Muscle layer of colon (tissue), 2 donors: ENCODE measurements at regions not wholly inside any gene's neighbourhood (a gene's known extent, or its start where the extent isn't known, plus 50 kb on each side); places are given as distances from the start of the nearest gene placed in this dataset.

ENCODE experiments used
- H3K27ac ChIP-seq: one replicate; pipeline ENCODE4 v1.7.0; 2013; ENCODE audit warnings: low read depth, mild to moderate bottlenecking, low read length, moderate library complexity
- H3K27me3 ChIP-seq, 2 donors: one replicate each; pipeline ENCODE4 v1.7.0; 2013; ENCODE audit warnings: low read length in 2 of 2, mild to moderate bottlenecking in 2 of 2; ENCODE audit not compliant: insufficient read depth in 2 of 2, control insufficient read depth in 1 of 2
- H3K36me3 ChIP-seq: one replicate; pipeline ENCODE4 v1.7.0; 2013; ENCODE audit warnings: mild to moderate bottlenecking, low read length; ENCODE audit not compliant: insufficient read depth
- H3K4me1 ChIP-seq: one replicate; pipeline ENCODE4 v1.7.0; 2013; ENCODE audit warnings: mild to moderate bottlenecking, low read length; ENCODE audit not compliant: insufficient read depth
- H3K4me3 ChIP-seq, 2 donors: one replicate each; pipeline ENCODE4 v1.7.0; 2013; ENCODE audit warnings: low read length in 2 of 2, low read depth in 1 of 2, mild to moderate bottlenecking in 1 of 2, moderate library complexity in 1 of 2
- H3K9ac ChIP-seq: one replicate; pipeline ENCODE4 v1.7.0; 2013; ENCODE audit warnings: low read length
- H3K9me3 ChIP-seq: one replicate; pipeline ENCODE4 v1.7.0; 2013; ENCODE audit warnings: mild to moderate bottlenecking, low read length
- donor health status: abdominal sarcoma.
- donor health status: Adenocarcinoma of cecum.

DNA sequence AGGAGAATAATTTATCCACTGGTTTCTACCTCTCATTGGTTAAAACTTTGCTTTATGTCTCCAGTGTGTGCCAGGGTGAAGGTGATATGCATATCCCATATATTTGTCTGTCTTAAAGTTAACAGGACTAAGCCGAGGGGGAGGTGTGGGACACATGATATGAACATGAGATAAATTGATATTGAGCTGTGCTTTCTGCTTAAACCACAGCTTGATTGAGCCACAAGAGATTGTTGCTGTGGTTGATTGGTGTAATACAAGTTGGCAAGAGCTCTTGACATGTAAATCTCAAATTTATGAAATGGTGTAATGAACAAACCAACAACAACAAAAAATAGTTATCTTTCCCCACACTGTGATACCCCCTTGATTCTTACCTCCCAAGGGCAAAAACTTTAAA is 1295.5 kb upstream of the NCAM2 start:
- no peak overlapping the region for H3K9ac ChIP-seq
- H3K36me3 ChIP-seq, result no peaks in the 10 kb centered on the region
- no peaks in the 10 kb centered on the region for H3K27me3 ChIP-seq
- no peaks in the 10 kb centered on the region for H3K4me1 ChIP-seq
- no peaks in the 10 kb centered on the region for H3K9me3 ChIP-seq
- H3K27ac ChIP-seq, result no peak overlapping the region
- no peak overlapping the region for H3K4me3 ChIP-seq

DNA sequence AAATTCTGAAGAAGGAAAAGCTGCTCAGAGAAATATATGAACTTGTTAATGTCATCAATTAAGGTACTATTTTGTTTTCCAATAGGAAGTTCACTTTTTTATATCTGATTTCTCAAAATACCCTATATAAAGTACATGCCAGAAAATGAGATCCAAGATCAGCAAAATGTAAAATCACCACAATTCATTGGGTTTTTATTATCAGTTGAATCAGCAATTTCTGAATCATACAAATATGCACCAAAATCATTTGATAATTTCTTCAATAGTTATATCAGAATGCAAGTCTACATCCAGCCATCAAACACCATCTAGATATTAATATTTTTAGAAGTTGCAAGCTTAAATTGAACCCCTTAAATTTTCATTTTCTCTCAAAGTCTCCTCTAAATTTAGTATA is 1293.4 kb upstream of the NCAM2 start:
- Histone ChIP-seq H3K9me3 (no peaks in the 10 kb centered on the region), H3K9ac (no peak overlapping the region), H3K4me3 (no peak overlapping the region), H3K27ac (no peak overlapping the region), H3K36me3 (no peaks in the 10 kb centered on the region), H3K4me1 (no peaks in the 10 kb centered on the region), H3K27me3 (no peaks in the 10 kb centered on the region)

DNA sequence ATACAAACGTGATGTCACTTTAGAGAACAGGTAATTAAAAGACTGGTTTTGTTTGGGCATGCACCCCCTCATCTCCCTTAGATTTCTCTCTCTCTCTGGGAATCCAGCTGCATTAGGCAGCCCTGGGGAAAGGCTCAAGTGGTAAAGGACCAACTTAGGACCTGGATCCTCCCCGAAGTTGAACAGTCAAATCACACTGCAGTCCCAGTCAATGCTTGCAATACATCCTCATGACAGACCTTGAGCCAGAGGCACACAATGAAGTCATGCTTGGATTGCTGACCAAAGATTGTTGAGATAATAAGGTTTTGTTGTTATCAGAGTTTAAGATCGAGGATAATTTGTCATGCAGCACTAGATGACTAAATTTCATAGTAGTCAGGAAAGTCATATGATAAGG is 1285.8 kb upstream of the NCAM2 start:
- Histone ChIP-seq H3K4me1 (no peaks in the 10 kb centered on the region), H3K9ac (no peak overlapping the region), H3K9me3 (no peaks in the 10 kb centered on the region), H3K4me3 (no peak overlapping the region), H3K36me3 (no peaks in the 10 kb centered on the region), H3K27me3 (no peaks in the 10 kb centered on the region), H3K27ac (no peak overlapping the region)

DNA sequence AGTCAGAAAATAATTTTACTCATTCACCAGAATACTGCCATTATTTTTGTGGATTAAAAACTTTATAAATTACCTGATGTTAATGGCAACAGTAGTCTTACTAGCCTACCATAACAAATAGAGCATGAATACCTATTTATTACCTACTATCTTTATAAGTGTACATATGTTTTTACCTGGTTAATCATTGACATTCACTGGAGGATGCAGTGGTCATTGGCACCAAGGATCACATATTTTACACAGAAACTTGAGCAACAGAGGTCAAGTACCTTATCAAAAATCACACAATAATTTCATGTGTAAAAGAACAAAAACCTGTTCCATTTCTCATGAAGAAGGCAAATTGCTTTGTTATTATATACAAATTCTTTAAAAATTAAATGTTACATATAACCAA is 1284.9 kb upstream of the NCAM2 start:
- Histone ChIP-seq H3K9ac (no peak overlapping the region), H3K4me3 (no peak overlapping the region), H3K4me1 (no peaks in the 10 kb centered on the region), H3K9me3 (no peaks in the 10 kb centered on the region), H3K27me3 (no peaks in the 10 kb centered on the region), H3K36me3 (no peaks in the 10 kb centered on the region), H3K27ac (no peak overlapping the region)

DNA sequence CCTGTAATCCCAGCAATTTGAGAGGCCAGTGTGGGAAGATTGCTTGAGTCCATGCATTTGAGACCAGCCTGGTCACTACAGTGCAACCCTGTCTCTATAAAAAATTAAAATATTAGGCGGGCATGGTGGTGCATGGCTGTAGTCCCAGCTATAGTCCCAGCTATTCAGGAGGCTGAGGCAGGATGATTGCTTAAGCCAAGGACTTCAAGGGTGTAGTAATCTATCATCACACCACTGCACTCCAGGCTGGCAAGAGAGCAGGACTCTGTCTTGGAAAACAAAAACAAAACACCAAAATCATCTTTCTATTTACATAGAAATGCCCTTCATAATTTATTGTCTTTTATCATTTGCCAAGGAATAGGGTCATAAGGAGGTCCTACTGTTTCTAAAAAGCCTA is 1274.1 kb upstream of the NCAM2 start:
- no peaks in the 10 kb centered on the region for H3K4me1 ChIP-seq
- H3K27ac ChIP-seq, result no peak overlapping the region
- H3K9me3 ChIP-seq, result no peaks in the 10 kb centered on the region
- no peak overlapping the region for H3K9ac ChIP-seq
- H3K4me3 ChIP-seq, result no peak overlapping the region
- H3K27me3 ChIP-seq, result no peaks in the 10 kb centered on the region
- H3K36me3 ChIP-seq, result no peaks in the 10 kb centered on the region

DNA sequence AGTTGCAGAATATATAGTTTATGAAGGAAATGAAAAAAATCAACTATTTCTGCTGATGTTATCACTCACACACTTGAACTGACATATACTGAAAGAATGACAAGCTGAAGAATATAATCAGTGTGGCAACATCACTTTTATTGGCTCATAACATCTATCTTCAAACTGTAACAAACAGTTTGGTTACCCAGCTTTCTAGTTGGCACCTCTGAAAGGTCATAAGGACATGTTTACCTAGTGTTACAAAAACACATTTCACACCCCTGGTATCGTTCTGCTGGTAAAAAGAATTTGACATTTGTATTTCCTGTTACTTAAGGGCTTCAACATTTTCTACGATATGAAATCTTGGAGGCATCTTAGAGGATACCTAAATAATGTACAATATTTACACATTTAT is 1267.0 kb upstream of the NCAM2 start:
- Histone ChIP-seq H3K9me3 (no peaks in the 10 kb centered on the region), H3K4me3 (no peak overlapping the region), H3K4me1 (no peaks in the 10 kb centered on the region), H3K27ac (no peak overlapping the region), H3K36me3 (no peaks in the 10 kb centered on the region), H3K9ac (no peak overlapping the region), H3K27me3 (no peaks in the 10 kb centered on the region)

DNA sequence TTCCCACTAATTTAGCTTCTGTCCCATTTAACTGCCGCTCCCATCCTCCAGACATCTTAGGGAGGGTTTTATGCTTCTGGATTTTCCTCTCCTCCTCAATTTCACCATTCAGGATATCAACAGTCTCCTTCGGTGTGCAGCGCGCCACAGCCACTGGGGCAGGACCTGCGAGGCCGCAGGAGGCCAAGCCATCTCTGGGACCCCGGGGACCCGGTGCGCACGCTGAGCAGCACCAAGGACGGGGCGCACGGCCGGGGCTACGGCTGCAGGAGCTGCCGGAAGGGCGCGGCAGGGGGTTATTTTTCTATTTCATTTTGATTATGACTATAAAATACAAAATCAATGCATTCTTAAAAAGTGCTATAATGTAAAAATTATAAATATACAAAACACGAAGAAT is 1238.4 kb upstream of the NCAM2 start:
- Histone ChIP-seq H3K27ac (no peak overlapping the region), H3K4me3 (no peak overlapping the region), H3K4me1 (no peaks in the 10 kb centered on the region), H3K27me3 (no peaks in the 10 kb centered on the region), H3K9ac (no peak overlapping the region), H3K36me3 (no peaks in the 10 kb centered on the region), H3K9me3 (no peaks in the 10 kb centered on the region)

DNA sequence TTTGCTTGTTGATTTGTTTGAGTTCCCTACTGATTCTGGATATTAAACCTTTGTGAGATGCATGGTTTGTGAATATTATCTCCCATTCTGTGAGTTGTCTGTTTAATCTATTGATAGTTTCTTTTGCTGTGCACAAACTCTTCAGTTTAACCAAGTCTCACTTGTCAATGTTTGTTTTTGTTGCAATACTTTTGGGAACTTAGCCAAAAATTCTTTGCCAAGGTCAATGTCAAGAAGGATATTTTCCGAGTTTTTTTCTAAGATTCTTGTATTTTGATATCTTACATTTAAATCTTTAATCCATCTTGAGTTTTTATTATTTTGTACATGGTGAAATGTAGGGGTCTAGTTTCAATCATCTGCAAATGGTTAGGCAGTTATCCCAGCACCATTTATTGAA is 1230.7 kb upstream of the NCAM2 start:
- Histone ChIP-seq H3K4me1 (no peaks in the 10 kb centered on the region), H3K9ac (no peak overlapping the region), H3K27me3 (no peaks in the 10 kb centered on the region), H3K27ac (no peak overlapping the region), H3K36me3 (no peaks in the 10 kb centered on the region), H3K4me3 (no peak overlapping the region), H3K9me3 (no peaks in the 10 kb centered on the region)

DNA sequence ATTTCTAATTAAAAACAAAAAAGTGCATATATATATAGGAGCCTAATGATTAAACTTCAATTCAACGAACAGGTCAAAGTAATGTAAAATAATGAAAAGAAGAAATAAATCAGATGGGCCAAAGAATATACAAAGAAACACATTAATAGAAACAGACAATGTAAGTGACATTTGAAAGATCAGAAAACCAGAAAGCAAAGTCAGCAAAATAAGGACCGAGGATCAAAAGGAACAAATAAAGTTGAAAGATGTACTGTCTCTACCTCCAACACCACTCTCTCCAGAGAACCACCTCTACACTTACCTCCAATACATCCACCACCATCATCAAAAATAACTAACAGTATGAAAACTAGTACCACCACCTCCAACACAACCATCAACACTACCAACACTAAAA is 1226.3 kb upstream of the NCAM2 start:
- Histone ChIP-seq H3K36me3 (no peaks in the 10 kb centered on the region), H3K4me1 (no peaks in the 10 kb centered on the region), H3K4me3 (no peak overlapping the region), H3K27me3 (no peaks in the 10 kb centered on the region), H3K27ac (no peak overlapping the region), H3K9me3 (no peaks in the 10 kb centered on the region), H3K9ac (no peak overlapping the region)

DNA sequence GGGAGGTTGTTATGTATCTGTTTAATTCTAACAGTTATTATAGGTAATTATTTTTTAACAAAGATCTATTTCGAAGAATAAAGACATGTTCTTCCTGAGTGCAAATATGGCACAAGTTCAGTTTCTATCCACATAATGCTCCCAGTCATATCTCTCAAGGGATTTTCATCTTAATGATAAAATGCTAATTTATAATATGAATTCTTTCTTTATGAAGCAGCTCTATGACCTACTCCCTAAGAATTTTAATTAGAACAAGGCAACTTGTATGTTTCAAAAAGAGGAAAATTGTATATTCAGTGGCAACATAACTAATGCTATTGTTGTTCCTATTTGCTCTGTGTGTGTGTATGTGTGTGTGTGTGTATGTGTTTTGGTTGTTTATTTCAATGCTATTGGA is 1222.1 kb upstream of the NCAM2 start:
- Histone ChIP-seq H3K27me3 (no peaks in the 10 kb centered on the region), H3K36me3 (no peaks in the 10 kb centered on the region), H3K4me1 (no peaks in the 10 kb centered on the region), H3K9ac (no peak overlapping the region), H3K27ac (no peak overlapping the region), H3K4me3 (no peak overlapping the region), H3K9me3 (no peaks in the 10 kb centered on the region)

DNA sequence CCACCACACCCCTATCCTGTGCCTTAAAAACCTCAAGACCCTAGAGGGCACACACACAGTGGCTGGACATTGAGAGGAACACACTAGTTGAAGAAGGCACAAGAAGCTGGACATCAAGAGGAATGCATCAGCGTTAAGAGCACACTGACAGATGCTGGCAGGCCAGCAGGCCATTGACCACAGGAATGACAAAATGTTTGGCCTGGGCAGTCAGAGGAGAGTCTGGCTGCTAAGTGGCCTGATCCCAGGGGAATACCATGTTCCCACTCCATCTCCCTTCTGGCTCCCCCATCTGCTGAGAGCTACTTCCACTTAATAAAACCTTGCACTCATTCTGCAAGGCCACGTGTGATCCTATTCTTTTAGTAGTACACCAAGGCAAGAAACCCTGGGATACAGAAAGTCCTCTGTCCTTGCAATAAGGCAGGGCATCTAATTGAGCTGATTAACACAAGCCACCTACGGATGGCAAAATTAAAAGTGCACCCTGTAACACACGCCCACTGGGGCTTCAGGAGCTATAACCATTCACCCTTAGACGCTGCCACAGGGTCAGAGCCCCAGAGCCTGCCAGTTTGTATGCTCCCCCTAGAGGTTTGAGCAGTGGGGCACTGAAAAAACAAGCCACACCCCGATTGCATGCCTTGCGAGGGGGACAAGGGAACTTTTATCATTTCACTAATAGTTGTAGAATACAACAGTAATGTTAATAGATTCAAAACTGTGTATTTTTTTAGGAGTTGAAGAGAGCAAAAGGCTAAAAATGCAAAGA is 1216.1 kb upstream of the NCAM2 start:
- H3K27me3 ChIP-seq, result no peaks in the 10 kb centered on the region
- no peaks in the 10 kb centered on the region for H3K9me3 ChIP-seq
- no peak overlapping the region for H3K4me3 ChIP-seq
- no peaks in the 10 kb centered on the region for H3K36me3 ChIP-seq
- H3K9ac ChIP-seq, result no peak overlapping the region
- no peak overlapping the region for H3K27ac ChIP-seq
- H3K4me1 ChIP-seq, result no peaks in the 10 kb centered on the region

DNA sequence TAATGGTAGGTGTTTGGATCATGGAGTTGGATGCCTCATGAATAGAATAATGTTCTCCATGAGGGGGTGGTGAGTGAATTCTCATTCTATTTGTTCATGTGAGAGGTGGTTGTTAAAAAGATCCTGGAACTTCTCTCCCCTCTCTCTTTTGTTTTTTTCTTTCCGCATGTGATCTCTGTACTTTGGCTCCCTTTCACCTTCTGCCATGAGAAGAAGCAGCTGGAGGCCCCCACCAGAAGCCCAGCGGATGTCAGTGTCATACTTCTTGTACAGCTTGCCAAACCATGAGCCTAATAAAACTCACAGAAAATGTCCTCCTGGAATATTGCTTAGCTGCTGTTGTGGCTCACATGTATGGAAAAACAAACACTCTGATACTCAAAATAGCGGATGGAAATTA is 1212.3 kb upstream of the NCAM2 start:
- H3K9ac ChIP-seq, result no peak overlapping the region
- H3K36me3 ChIP-seq, result no peaks in the 10 kb centered on the region
- H3K4me3 ChIP-seq, result no peak overlapping the region
- no peaks in the 10 kb centered on the region for H3K9me3 ChIP-seq
- no peak overlapping the region for H3K27ac ChIP-seq
- no peaks in the 10 kb centered on the region for H3K27me3 ChIP-seq
- H3K4me1 ChIP-seq, result no peaks in the 10 kb centered on the region
